GM12874 (cell line): ENCODE measurements at regions not wholly inside any gene's neighbourhood (a gene's known extent, or its start where the extent isn't known, plus 50 kb on each side); places are given as distances from the start of the nearest gene placed in this dataset.

ENCODE experiments used
- CTCF ChIP-seq: IDR thresholded peaks from 2 replicates; pipeline ENCODE4 v1.5.1; 2011; ENCODE audit warnings: low read depth, mild to moderate bottlenecking, control low read depth, low read length, moderate library complexity; ENCODE audit not compliant: insufficient read depth

- TF ChIP-seq CTCF = no peak
Measured at GRCh38 chr2:180787330-180787729, 193.1 kb upstream of the UBE2E3 start.

- no peak for TF ChIP-seq CTCF
Measured at GRCh38 chr2:180781276-180781675, 199.1 kb upstream of the UBE2E3 start.

GRCh38 chr2:180778291-180778690 lies 202.1 kb upstream of the UBE2E3 start:
- TF ChIP-seq CTCF = no peak

- no peak for TF ChIP-seq CTCF
Measured at GRCh38 chr2:180776921-180777320, 203.5 kb upstream of the UBE2E3 start.

GRCh38 chr2:180775711-180776110 lies 204.7 kb upstream of the UBE2E3 start:
- no peak for TF ChIP-seq CTCF

- TF ChIP-seq CTCF = no peak
Measured at GRCh38 chr2:180763263-180763989, 217.0 kb upstream of the UBE2E3 start.

- TF ChIP-seq CTCF = no peak
Measured at GRCh38 chr2:180761224-180761623, 219.2 kb upstream of the UBE2E3 start.

- no peak for TF ChIP-seq CTCF
Measured at GRCh38 chr2:180759631-180760030, 220.8 kb upstream of the UBE2E3 start.
